ENCODE measurements at regions not wholly inside any gene's neighbourhood (a gene's known extent, or its start where the extent isn't known, plus 50 kb on each side); places are given as distances from the start of the nearest gene placed in this dataset.

DNA sequence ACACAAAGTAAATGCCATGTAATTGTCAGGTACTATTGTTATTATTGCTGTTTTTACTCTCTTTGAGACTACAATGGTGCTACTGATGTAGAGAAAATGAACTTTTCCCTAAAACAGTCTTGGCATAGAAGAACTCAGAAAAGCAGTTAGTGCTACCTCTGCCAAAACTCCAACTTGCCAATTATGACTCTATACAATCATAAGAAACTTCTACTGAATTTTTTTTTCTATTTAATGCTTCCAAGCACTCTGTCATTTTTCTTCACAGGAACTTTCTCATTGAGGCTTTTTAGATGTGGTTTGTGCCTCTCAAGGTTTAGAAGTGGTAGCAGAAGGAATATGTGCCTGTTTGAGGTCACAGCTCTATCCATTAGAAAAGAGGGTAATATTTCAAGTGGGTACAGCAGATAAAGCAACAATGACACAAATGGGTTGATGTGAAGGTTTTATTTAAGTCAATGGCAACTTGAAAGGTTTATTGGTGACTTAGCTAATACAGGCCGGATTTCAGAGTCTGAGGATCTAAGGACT, 64.0 kb upstream of the FERD3L start:
- ATAC-seq, result no peak
- Histone ChIP-seq H3K9me3 (no peaks in the 10 kb centered on the region), H3K4me1 (no peaks in the 10 kb centered on the region), H3K36me3 (no peaks in the 10 kb centered on the region), H3K27ac (no peak overlapping the region), H3K4me3 (no peak overlapping the region), H3K27me3 (no peaks in the 10 kb centered on the region)
- TF ChIP-seq POLR2A (IDR thresholded peaks at IDR 0.05) (no peak), EP300 (IDR thresholded peaks at IDR 0.05) (no peak), POLR2AphosphoS5 (IDR thresholded peaks at IDR 0.05) (no peak)
- TF ChIP-seq, protein P1, sequence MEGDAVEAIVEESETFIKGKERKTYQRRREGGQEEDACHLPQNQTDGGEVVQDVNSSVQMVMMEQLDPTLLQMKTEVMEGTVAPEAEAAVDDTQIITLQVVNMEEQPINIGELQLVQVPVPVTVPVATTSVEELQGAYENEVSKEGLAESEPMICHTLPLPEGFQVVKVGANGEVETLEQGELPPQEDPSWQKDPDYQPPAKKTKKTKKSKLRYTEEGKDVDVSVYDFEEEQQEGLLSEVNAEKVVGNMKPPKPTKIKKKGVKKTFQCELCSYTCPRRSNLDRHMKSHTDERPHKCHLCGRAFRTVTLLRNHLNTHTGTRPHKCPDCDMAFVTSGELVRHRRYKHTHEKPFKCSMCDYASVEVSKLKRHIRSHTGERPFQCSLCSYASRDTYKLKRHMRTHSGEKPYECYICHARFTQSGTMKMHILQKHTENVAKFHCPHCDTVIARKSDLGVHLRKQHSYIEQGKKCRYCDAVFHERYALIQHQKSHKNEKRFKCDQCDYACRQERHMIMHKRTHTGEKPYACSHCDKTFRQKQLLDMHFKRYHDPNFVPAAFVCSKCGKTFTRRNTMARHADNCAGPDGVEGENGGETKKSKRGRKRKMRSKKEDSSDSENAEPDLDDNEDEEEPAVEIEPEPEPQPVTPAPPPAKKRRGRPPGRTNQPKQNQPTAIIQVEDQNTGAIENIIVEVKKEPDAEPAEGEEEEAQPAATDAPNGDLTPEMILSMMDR (IDR thresholded peaks at IDR 0.05), result no peak
- 86 to 100% methylated on average over 1 of the region's 1 CpG for WGBS, 2 donors (ENCODE audit: low coverage in 1 of 2)

DNA sequence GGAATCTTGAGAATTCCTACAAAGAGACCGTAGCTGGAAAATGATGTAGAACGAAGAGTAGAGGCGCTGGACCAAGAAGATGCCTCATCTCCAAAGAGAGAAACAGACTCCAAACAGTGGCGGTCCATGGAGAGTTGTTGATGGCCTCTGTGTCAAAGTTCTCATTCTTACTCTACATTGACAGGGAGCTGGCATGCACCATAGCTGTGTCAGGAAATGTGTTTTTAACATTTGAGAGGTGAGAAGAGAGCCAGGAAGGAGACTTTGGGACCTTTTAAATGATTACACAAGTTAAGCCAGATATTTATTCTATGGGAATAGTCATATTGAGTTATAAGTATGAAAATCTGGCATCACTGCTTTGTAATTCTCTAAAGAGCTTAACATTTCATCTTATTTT, 61.5 kb upstream of the FERD3L start:
- no peak for ATAC-seq

DNA sequence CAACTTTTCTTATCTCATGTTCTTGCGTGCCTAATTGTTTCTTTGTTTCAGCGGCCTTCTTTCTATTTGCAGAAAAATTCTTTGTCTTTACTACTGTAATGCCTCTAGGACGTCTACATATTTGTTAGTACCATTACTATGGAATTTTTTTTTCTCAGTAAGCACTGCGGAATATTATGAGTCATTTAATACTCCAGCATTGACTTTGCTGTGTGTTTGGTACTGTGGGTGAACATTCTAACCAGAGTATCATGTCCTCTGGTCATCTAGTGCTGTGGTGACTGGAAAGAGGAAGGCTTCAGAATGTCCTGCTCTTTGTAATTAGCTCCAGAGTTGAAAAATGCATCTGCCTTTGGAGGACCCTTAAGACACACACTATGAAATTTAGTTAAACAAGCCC, 58.5 kb upstream of the FERD3L start:
- Histone ChIP-seq H3K4me3 (no peak overlapping the region), H3K9me3 (peaks cover 0 to 4% (median 0%) of the 10 kb centered on the region in 3 donors), H3K27ac (no peak overlapping the region), H3K36me3 (no peaks in the 10 kb centered on the region), H3K27me3 (no peaks in the 10 kb centered on the region), H3K4me1 (no peaks in the 10 kb centered on the region)
- WGBS, 2 donors (ENCODE audit: low coverage in 1 of 2), result 76 to 93% methylated on average over 4 of the region's 4 CpGs
- TF ChIP-seq EP300 (IDR thresholded peaks at IDR 0.05) (no peak), POLR2A (IDR thresholded peaks at IDR 0.05) (no peak)
- ATAC-seq, result no peak

More for the DNA sequence above, 61.5 kb upstream of the FERD3L start:
- TF ChIP-seq EP300 (IDR thresholded peaks at IDR 0.05) (no peak), POLR2AphosphoS5 (IDR thresholded peaks at IDR 0.05) (no peak), POLR2A (IDR thresholded peaks at IDR 0.05) (no peak)
- TF ChIP-seq, protein P1 (IDR thresholded peaks at IDR 0.05), result no peak
- H3K27ac ChIP-seq, result no peak overlapping the region
- no peaks in the 10 kb centered on the region for H3K9me3 ChIP-seq
- no peaks in the 10 kb centered on the region for H3K4me1 ChIP-seq
- no peaks in the 10 kb centered on the region for H3K36me3 ChIP-seq
- no peak overlapping the region for H3K4me3 ChIP-seq
- H3K27me3 ChIP-seq, result no peaks in the 10 kb centered on the region
- 56 to 60% methylated on average over 1 to 4 of the region's 4 CpGs for WGBS, 2 donors (ENCODE audit: low coverage in 1 of 2)

DNA sequence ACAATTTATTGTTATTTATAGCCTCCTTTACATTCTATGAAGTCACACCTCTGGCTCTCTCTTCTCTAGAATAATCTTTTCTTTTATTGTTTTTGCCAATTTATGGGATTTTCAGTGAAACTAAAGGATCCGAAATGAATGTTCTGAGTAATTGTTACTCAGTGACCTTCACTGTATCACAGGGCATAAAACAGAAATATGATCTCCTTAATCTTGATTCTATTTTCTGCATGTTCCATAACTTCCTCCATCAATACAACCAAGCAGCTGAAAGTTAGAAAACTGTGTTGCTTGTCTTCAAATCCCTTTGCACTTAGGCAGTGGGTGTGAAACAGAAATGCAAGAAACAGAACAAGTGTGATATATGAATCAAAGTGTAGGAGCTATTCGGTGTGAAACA, 57.4 kb upstream of the FERD3L start:
- Histone ChIP-seq H3K27me3 (no peaks in the 10 kb centered on the region), H3K4me1 (no peaks in the 10 kb centered on the region), H3K36me3 (no peaks in the 10 kb centered on the region), H3K4me3 (no peak overlapping the region), H3K27ac (no peak overlapping the region), H3K9me3 (peaks cover 0 to 4% (median 0%) of the 10 kb centered on the region in 3 donors)
- WGBS, 2 donors (ENCODE audit: low coverage in 1 of 2), result 42 to 58% methylated on average over 2 of the region's 2 CpGs
- TF ChIP-seq POLR2AphosphoS5 (IDR thresholded peaks at IDR 0.05) (no peak), POLR2A (IDR thresholded peaks at IDR 0.05) (no peak), EP300 (IDR thresholded peaks at IDR 0.05) (no peak)
- TF ChIP-seq, protein P1 (IDR thresholded peaks at IDR 0.05), result no peak
- no peak for ATAC-seq

Data from gastroesophageal sphincter (tissue), 4 donors.